SK-N-SH treated with all-trans-retinoic acid at 6 μM for 48 hours (cell line): ENCODE measurements at regions not wholly inside any gene's neighbourhood (a gene's known extent, or its start where the extent isn't known, plus 50 kb on each side); places are given as distances from the start of the nearest gene placed in this dataset.

Experiments
- ATAC-seq: fragments of 200-7000 bp; cut with Tn5 transposase; 3 replicates; pipeline ENCODE4 v1.9.1; 2020; ENCODE audit warnings: mild to moderate bottlenecking, moderate library complexity
- ARNTL ChIP-seq: fragments of 450-650 bp; formaldehyde crosslinking; IDR thresholded peaks from 2 replicates; pipeline ENCODE4 v1.5.0; 2020; ENCODE audit warnings: low read depth, mild to moderate bottlenecking, moderate library complexity, borderline replicate concordance
- BACH2 ChIP-seq: fragments of 250-450 bp; sonication (Bioruptor Pico); IDR thresholded peaks from 2 replicates; pipeline ENCODE4 v1.9.0; 2021; ENCODE audit warnings: mild to moderate bottlenecking, borderline replicate concordance
- CSDC2 ChIP-seq: fragments of 250-450 bp; sonication (Bioruptor Pico); IDR thresholded peaks from 2 replicates; pipeline ENCODE4 v1.5.0; 2020; ENCODE audit warnings: mild to moderate bottlenecking, moderate library complexity
- ESRRG ChIP-seq: fragments of 250-450 bp; sonication (Bioruptor Pico); IDR thresholded peaks from 2 replicates; pipeline ENCODE4 v1.6.1; 2021; ENCODE audit warnings: mild to moderate bottlenecking
- GLIS3 ChIP-seq: fragments of 250-450 bp; sonication (Bioruptor Pico); IDR thresholded peaks from 2 replicates; pipeline ENCODE4 v1.5.0; 2020; ENCODE audit warnings: mild to moderate bottlenecking, moderate library complexity
- ISL1 ChIP-seq: fragments of 250-450 bp; sonication (Bioruptor Pico); IDR thresholded peaks from 2 replicates; pipeline ENCODE4 v2.1.2; 2022; ENCODE audit warnings: mild to moderate bottlenecking, moderate library complexity
- OSR1 ChIP-seq: fragments of 250-450 bp; sonication (Bioruptor Pico); IDR thresholded peaks from 2 replicates; pipeline ENCODE4 v1.8.0; 2022; ENCODE audit warnings: moderate library complexity, mild to moderate bottlenecking, inconsistent platforms
- PPARA ChIP-seq: fragments of 250-450 bp; sonication (Bioruptor Pico); IDR thresholded peaks from 2 replicates; pipeline ENCODE4 v1.5.0; 2020; ENCODE audit warnings: mild to moderate bottlenecking, borderline replicate concordance
- RARB ChIP-seq: fragments of 250-450 bp; sonication (Bioruptor Pico); IDR thresholded peaks from 2 replicates; pipeline ENCODE4 v1.8.0; 2021; ENCODE audit warnings: mild to moderate bottlenecking, moderate library complexity
- SNAI2 ChIP-seq: fragments of 250-450 bp; sonication (Bioruptor Pico); IDR thresholded peaks from 2 replicates; pipeline ENCODE4 v1.5.0; 2020; ENCODE audit warnings: mild to moderate bottlenecking, moderate library complexity
- TCF4 ChIP-seq: fragments of 250-450 bp; sonication (Bioruptor Pico); IDR thresholded peaks from 2 replicates; pipeline ENCODE4 v1.8.0; 2021; ENCODE audit warnings: mild to moderate bottlenecking, moderate library complexity, borderline replicate concordance
- TOX ChIP-seq: fragments of 250-450 bp; sonication (Bioruptor Pico); IDR thresholded peaks from 2 replicates; pipeline ENCODE4 v1.8.0; 2021; ENCODE audit warnings: mild to moderate bottlenecking, moderate library complexity, borderline replicate concordance
- ZFP3 ChIP-seq: fragments of 250-450 bp; sonication (Bioruptor Pico); IDR thresholded peaks from 2 replicates; pipeline ENCODE4 v1.5.0; 2020; ENCODE audit warnings: mild to moderate bottlenecking, moderate library complexity
- ZFP30 ChIP-seq: fragments of 450-650 bp; formaldehyde crosslinking; IDR thresholded peaks from 2 replicates; pipeline ENCODE4 v1.5.0; 2022; ENCODE audit warnings: mild to moderate bottlenecking, moderate library complexity
- ZNF565 ChIP-seq: fragments of 450-650 bp; formaldehyde crosslinking; conservative IDR thresholded peaks from 2 replicates; pipeline ENCODE4 v1.5.0; 2020; ENCODE audit warnings: low read depth, mild to moderate bottlenecking, moderate library complexity
- ZNF70 ChIP-seq: fragments of 450-650 bp; formaldehyde crosslinking; IDR thresholded peaks from 2 replicates; pipeline ENCODE4 v1.5.0; 2020; ENCODE audit warnings: mild to moderate bottlenecking, moderate library complexity
- ZNF8 ChIP-seq: fragments of 450-650 bp; formaldehyde crosslinking; IDR thresholded peaks from 2 replicates; pipeline ENCODE4 v1.5.0; 2020; ENCODE audit warnings: mild to moderate bottlenecking, moderate library complexity
- TF ChIP-seq, protein P1 (sequence below): fragments of 250-450 bp; sonication (Bioruptor Pico); IDR thresholded peaks from 2 replicates; pipeline ENCODE4 v1.5.0; 2020; ENCODE audit warnings: mild to moderate bottlenecking, moderate library complexity
- TF ChIP-seq, protein P2 (sequence below): fragments of 250-450 bp; sonication (Bioruptor Pico); IDR thresholded peaks from 2 replicates; pipeline ENCODE4 v1.8.0; 2020; ENCODE audit warnings: mild to moderate bottlenecking, moderate library complexity, borderline replicate concordance
- TF ChIP-seq, protein P3 (sequence below): fragments of 250-450 bp; sonication (Bioruptor Pico); IDR thresholded peaks from 2 replicates; pipeline ENCODE4 v1.5.1; 2021; ENCODE audit warnings: mild to moderate bottlenecking, moderate library complexity
- TF ChIP-seq, protein P4 (sequence below): fragments of 250-450 bp; sonication (Bioruptor Pico); IDR thresholded peaks from 2 replicates; pipeline ENCODE4 v1.8.0; 2021; ENCODE audit warnings: low read depth, mild to moderate bottlenecking, moderate library complexity, borderline replicate concordance

DNA sequence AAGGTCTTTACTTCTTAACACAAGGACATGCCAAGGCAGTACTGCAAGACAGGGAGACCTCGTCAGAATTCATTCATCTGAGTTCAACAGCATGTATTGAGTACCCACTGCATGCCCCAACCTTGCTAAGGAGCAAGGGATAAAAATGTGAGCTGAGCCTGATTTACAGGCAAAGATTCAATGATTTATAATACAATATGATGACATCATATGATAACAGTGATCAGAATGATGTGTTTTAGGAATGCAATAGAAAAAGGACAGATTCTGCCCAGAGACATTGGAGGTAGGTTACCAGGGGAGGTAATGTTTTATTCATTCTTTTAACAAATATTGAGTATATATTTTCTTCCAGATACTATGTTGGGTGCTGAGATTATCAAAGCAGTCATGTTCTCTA lies 406.6 kb downstream of the ARHGEF28 start:
- no peak for ATAC-seq
- TF ChIP-seq TOX, result no peak
- TF ChIP-seq CSDC2 (CRISPR knock-in tag), result no peak
- TF ChIP-seq PPARA, result no peak
- TF ChIP-seq, protein P1, sequence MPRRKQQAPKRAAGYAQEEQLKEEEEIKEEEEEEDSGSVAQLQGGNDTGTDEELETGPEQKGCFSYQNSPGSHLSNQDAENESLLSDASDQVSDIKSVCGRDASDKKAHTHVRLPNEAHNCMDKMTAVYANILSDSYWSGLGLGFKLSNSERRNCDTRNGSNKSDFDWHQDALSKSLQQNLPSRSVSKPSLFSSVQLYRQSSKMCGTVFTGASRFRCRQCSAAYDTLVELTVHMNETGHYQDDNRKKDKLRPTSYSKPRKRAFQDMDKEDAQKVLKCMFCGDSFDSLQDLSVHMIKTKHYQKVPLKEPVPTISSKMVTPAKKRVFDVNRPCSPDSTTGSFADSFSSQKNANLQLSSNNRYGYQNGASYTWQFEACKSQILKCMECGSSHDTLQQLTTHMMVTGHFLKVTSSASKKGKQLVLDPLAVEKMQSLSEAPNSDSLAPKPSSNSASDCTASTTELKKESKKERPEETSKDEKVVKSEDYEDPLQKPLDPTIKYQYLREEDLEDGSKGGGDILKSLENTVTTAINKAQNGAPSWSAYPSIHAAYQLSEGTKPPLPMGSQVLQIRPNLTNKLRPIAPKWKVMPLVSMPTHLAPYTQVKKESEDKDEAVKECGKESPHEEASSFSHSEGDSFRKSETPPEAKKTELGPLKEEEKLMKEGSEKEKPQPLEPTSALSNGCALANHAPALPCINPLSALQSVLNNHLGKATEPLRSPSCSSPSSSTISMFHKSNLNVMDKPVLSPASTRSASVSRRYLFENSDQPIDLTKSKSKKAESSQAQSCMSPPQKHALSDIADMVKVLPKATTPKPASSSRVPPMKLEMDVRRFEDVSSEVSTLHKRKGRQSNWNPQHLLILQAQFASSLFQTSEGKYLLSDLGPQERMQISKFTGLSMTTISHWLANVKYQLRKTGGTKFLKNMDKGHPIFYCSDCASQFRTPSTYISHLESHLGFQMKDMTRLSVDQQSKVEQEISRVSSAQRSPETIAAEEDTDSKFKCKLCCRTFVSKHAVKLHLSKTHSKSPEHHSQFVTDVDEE, result no peak
- no peak for TF ChIP-seq ESRRG
- no peak for TF ChIP-seq RARB (CRISPR knock-in tag)
- no peak for TF ChIP-seq SNAI2
- no peak for TF ChIP-seq OSR1
- TF ChIP-seq, protein P2, sequence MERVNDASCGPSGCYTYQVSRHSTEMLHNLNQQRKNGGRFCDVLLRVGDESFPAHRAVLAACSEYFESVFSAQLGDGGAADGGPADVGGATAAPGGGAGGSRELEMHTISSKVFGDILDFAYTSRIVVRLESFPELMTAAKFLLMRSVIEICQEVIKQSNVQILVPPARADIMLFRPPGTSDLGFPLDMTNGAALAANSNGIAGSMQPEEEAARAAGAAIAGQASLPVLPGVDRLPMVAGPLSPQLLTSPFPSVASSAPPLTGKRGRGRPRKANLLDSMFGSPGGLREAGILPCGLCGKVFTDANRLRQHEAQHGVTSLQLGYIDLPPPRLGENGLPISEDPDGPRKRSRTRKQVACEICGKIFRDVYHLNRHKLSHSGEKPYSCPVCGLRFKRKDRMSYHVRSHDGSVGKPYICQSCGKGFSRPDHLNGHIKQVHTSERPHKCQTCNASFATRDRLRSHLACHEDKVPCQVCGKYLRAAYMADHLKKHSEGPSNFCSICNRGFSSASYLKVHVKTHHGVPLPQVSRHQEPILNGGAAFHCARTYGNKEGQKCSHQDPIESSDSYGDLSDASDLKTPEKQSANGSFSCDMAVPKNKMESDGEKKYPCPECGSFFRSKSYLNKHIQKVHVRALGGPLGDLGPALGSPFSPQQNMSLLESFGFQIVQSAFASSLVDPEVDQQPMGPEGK, result no peak
- TF ChIP-seq ARNTL, result no peak
- TF ChIP-seq GLIS3, result no peak
- TF ChIP-seq ZFP30 (CRISPR knock-in tag), result no peak
- TF ChIP-seq ZNF565 (CRISPR knock-in tag), result no peak
- TF ChIP-seq BACH2 (CRISPR knock-in tag), result no peak
- TF ChIP-seq ZNF70 (CRISPR knock-in tag), result no peak
- no peak for TF ChIP-seq ZNF8 (CRISPR knock-in tag)
- TF ChIP-seq ISL1 (CRISPR knock-in tag), result no peak
- no peak for TF ChIP-seq TCF4

DNA sequence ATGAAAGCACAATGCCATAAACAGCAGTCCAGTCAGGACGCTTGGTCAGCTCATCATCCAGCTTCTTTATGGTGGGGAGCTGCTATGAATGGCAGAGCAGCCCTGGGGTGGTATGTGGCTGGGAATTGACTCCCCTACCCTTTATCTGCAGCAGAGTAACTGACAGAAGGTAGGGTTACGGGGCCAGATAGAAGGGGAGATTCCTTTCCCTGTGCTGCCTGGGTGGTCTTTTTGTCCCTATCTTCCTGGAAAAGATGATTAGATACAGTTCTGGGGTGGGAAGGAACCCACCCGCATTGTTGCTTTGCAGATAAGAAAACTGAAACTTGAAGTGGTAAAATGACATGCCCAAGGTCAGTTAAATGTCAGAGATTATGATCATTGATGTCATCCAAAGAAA lies 405.5 kb downstream of the ARHGEF28 start:
- no peak for ATAC-seq
- TF ChIP-seq, protein P2, result no peak
- TF ChIP-seq RARB (CRISPR knock-in tag), result no peak
- no peak for TF ChIP-seq OSR1
- no peak for TF ChIP-seq ZFP3 (CRISPR knock-in tag)
- no peak for TF ChIP-seq TCF4
- TF ChIP-seq CSDC2 (CRISPR knock-in tag), result no peak
- TF ChIP-seq TOX, result no peak
- TF ChIP-seq BACH2 (CRISPR knock-in tag), result no peak
- no peak for TF ChIP-seq PPARA
- no peak for TF ChIP-seq ZNF70 (CRISPR knock-in tag)
- TF ChIP-seq, all 23 proteins: peak for 0

DNA sequence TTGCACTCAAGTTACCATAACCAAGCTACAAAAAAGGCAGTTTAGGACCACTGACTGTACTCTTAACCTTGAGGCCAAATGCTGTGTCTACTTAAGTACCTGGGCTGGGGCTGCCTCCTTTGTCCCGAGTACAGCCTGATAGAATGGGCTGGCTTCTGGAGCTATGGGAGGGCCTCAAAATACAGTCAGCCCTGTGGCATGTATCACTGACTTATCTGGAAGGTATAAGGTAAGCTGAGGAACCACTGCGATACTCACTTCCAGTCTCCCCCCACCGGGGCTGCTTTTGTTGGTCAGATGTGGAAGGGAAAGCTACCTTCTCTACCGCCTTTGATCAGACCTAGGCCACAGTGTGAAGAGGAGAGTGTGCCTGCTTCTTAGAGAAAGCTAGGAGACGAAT lies 404.8 kb downstream of the ARHGEF28 start:
- TF ChIP-seq GLIS3 (no peak), ZNF70 (CRISPR knock-in tag) (no peak), ZFP3 (CRISPR knock-in tag) (no peak), TCF4 (no peak), ZNF565 (CRISPR knock-in tag) (no peak), BACH2 (CRISPR knock-in tag) (no peak)
- TF ChIP-seq, protein P3, sequence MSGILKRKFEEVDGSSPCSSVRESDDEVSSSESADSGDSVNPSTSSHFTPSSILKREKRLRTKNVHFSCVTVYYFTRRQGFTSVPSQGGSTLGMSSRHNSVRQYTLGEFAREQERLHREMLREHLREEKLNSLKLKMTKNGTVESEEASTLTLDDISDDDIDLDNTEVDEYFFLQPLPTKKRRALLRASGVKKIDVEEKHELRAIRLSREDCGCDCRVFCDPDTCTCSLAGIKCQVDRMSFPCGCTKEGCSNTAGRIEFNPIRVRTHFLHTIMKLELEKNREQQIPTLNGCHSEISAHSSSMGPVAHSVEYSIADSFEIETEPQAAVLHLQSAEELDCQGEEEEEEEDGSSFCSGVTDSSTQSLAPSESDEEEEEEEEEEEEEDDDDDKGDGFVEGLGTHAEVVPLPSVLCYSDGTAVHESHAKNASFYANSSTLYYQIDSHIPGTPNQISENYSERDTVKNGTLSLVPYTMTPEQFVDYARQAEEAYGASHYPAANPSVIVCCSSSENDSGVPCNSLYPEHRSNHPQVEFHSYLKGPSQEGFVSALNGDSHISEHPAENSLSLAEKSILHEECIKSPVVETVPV (CRISPR knock-in tag), result no peak
- TF ChIP-seq, protein P2, result no peak
- ATAC-seq, result no peak

DNA sequence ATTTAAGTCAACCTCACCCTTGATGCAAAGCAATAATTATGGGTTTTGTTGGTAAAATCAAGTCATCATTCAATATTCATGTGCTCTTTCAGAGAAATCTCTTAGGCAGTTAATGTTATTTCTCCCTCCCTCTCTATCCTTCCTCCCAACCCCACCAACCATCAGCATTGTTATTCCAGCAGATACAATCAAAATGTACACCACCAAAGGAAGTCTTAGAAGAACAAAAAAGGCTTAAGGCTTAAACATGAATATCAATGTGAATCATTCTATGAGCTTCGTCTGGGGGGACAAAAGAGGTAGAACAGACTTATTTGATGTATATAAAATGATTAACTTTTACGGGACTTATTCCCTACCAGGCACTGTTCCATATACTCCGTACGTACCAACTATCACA lies 404.4 kb downstream of the ARHGEF28 start:
- no peak for ATAC-seq
- TF ChIP-seq ISL1 (CRISPR knock-in tag) (no peak), GLIS3 (no peak), ZNF8 (CRISPR knock-in tag) (no peak), BACH2 (CRISPR knock-in tag) (no peak), TCF4 (no peak)
- TF ChIP-seq, protein P4, sequence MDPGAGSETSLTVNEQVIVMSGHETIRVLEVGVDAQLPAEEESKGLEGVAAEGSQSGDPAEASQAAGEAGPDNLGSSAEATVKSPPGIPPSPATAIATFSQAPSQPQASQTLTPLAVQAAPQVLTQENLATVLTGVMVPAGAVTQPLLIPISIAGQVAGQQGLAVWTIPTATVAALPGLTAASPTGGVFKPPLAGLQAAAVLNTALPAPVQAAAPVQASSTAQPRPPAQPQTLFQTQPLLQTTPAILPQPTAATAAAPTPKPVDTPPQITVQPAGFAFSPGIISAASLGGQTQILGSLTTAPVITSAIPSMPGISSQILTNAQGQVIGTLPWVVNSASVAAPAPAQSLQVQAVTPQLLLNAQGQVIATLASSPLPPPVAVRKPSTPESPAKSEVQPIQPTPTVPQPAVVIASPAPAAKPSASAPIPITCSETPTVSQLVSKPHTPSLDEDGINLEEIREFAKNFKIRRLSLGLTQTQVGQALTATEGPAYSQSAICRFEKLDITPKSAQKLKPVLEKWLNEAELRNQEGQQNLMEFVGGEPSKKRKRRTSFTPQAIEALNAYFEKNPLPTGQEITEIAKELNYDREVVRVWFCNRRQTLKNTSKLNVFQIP (CRISPR knock-in tag), result no peak
- TF ChIP-seq, protein P2, result no peak
